PC-9 (cell line): ENCODE measurements at regions not wholly inside any gene's neighbourhood (a gene's known extent, or its start where the extent isn't known, plus 50 kb on each side); places are given as distances from the start of the nearest gene placed in this dataset.

ENCODE experiments used
- BruUV-seq: library from RNA; stranded (reverse); fragments of 400-500 nt; replicated peaks from 2 replicates; lab custom pipeline; 2021; lab: Mats Ljungman, UMichigan
- CTCF ChIA-PET: fragments of 300-600 bp; sonication (Branson Sonifier 250); formaldehyde crosslinking; loops from one replicate; lab custom pipeline; 2022; ENCODE audit warnings: antibody characterized with exemption; lab: Charles Lee
- POLR2A ChIA-PET: fragments of 300-600 bp; sonication (Branson Sonifier 250); formaldehyde crosslinking; loops from one replicate; lab custom pipeline; 2022; ENCODE audit warnings: antibody characterized with exemption; ENCODE audit not compliant: unreplicated experiment; lab: Charles Lee
- DNase-seq, 2 experiments: peaks; one replicate each; pipeline versions ENCODE4 v3.0.0 to v3.0.0-alpha.2; 2015 to 2022; ENCODE audit warnings: mixed read lengths in 1 of 2
- H2AFZ ChIP-seq: fragments of 200-600 bp; sonication (generic); 2 replicates; pipeline ENCODE4 v1.8.1; 2017; ENCODE audit warnings: antibody characterized with exemption
- H3F3A ChIP-seq: fragments of 200-600 bp; sonication (generic); 2 replicates; pipeline ENCODE4 v1.8.1; 2017; ENCODE audit warnings: antibody characterized with exemption, mild to moderate bottlenecking, low read depth; ENCODE audit not compliant: insufficient read depth
- H3K27ac ChIP-seq: fragments of 200-600 bp; sonication (generic); 2 replicates; pipeline ENCODE4 v1.6.1; 2016; ENCODE audit warnings: mixed run types
- H3K27me3 ChIP-seq: fragments of 200-600 bp; sonication (generic); 2 replicates; pipeline ENCODE4 v1.6.1; 2016; ENCODE audit warnings: low read depth, mixed run types; ENCODE audit not compliant: insufficient read depth
- H3K36me3 ChIP-seq: fragments of 200-600 bp; sonication (generic); 2 replicates; pipeline ENCODE4 v1.6.1; 2016; ENCODE audit warnings: low read depth, mixed run types
- H3K4me1 ChIP-seq: fragments of 200-600 bp; sonication (generic); replicated peaks from 2 replicates; pipeline ENCODE4 v1.6.1; 2016; ENCODE audit warnings: mixed run types; ENCODE audit not compliant: insufficient read depth
- H3K4me2 ChIP-seq: fragments of 200-600 bp; sonication (generic); 2 replicates; pipeline ENCODE4 v1.6.1; 2017; ENCODE audit warnings: mixed run types
- H3K4me3 ChIP-seq: fragments of 200-600 bp; sonication (generic); 2 replicates; pipeline ENCODE4 v1.6.1; 2016; ENCODE audit warnings: mixed run types
- H3K79me2 ChIP-seq: fragments of 200-600 bp; sonication (generic); 2 replicates; pipeline ENCODE4 v1.6.1; 2017; ENCODE audit warnings: low read depth, mixed run types
- H3K9me2 ChIP-seq: fragments of 200-600 bp; sonication (generic); 2 replicates; pipeline ENCODE4 v1.8.1; 2017; ENCODE audit warnings: mild to moderate bottlenecking; ENCODE audit not compliant: insufficient read depth
- H3K9me3 ChIP-seq: fragments of 200-600 bp; sonication (generic); 2 replicates; pipeline ENCODE4 v1.8.1; 2016; ENCODE audit warnings: low read depth; ENCODE audit not compliant: insufficient read depth
- H4K20me1 ChIP-seq: fragments of 200-600 bp; sonication (generic); 2 replicates; pipeline ENCODE4 v1.8.1; 2017; ENCODE audit not compliant: insufficient read depth
- EZH2 ChIP-seq: fragments of 200-600 bp; sonication (generic); IDR thresholded peaks from 2 replicates; pipeline ENCODE4 v1.8.0; 2017; ENCODE audit warnings: antibody characterized with exemption, low read depth
- intact Hi-C: fragments of 100-400 bp; cut with micrococcal nuclease; formaldehyde crosslinking; loops from one replicate; pipeline ENCODE4 v1.10.0; 2022; ENCODE audit not compliant: unreplicated experiment
- TF ChIP-seq, protein P1 (sequence below): fragments of 200-600 bp; sonication (generic); conservative IDR thresholded peaks from 2 replicates; pipeline ENCODE4 v1.6.1; 2017; ENCODE audit warnings: mixed run types, antibody characterized with exemption, mild to moderate bottlenecking, moderate library complexity

DNA sequence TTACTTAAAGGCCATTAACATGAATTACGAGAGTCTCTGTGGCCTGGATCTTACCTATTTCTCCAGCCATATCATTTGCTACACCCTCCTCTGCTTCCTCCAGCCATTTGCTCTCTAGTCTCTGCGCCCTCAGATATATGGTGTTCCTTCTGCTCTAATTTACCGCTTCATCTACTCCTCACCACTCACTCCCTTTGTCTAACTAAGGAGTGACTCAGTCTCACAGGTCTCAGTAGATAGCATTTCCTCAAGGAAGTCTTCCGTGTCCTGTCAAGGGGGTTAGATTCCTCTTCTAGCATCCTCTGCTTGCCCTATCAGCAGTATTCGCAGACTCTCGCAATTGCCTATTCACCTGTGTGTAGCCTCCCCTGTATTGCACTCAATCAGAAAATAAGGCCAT, 892.1 kb upstream of the INTU start:
- CTCF ChIA-PET = no interaction called here
- no peak overlapping the region for H2AFZ ChIP-seq
- no TSS peak for BruUV-seq

GRCh38 chr4:126742048-126742447, 890.7 kb upstream of the INTU start:
- no TSS peak for BruUV-seq
- ChIA-PET CTCF (no interaction called here), POLR2A (no interaction called here)
- H3K36me3 ChIP-seq = no peaks in the 10 kb centered on the region
- H2AFZ ChIP-seq = 0 out of 2 replicates have a peak overlapping the region, but pooled peaks have one; percentile 20
- intact Hi-C loops = no loop called here
- H3K4me3 ChIP-seq = no peak overlapping the region
- no peaks in the 10 kb centered on the region for H3F3A ChIP-seq
- TF ChIP-seq, protein P1, sequence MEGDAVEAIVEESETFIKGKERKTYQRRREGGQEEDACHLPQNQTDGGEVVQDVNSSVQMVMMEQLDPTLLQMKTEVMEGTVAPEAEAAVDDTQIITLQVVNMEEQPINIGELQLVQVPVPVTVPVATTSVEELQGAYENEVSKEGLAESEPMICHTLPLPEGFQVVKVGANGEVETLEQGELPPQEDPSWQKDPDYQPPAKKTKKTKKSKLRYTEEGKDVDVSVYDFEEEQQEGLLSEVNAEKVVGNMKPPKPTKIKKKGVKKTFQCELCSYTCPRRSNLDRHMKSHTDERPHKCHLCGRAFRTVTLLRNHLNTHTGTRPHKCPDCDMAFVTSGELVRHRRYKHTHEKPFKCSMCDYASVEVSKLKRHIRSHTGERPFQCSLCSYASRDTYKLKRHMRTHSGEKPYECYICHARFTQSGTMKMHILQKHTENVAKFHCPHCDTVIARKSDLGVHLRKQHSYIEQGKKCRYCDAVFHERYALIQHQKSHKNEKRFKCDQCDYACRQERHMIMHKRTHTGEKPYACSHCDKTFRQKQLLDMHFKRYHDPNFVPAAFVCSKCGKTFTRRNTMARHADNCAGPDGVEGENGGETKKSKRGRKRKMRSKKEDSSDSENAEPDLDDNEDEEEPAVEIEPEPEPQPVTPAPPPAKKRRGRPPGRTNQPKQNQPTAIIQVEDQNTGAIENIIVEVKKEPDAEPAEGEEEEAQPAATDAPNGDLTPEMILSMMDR = no peak
- no peak for TF ChIP-seq EZH2
- H3K79me2 ChIP-seq = no peaks in the 10 kb centered on the region
- no peaks in the 10 kb centered on the region for H3K9me2 ChIP-seq
- no peaks in the 10 kb centered on the region for H4K20me1 ChIP-seq
- DNase-seq = no peak
- no peaks in the 10 kb centered on the region for H3K4me1 ChIP-seq
- H3K27me3 ChIP-seq = no peaks in the 10 kb centered on the region
- H3K9me3 ChIP-seq = peaks cover 5% of the 10 kb centered on the region; the same call in 1 of the 2 replicates
- no peak overlapping the region for H3K4me2 ChIP-seq
- H3K27ac ChIP-seq = no peak overlapping the region

More for the DNA sequence above, 892.1 kb upstream of the INTU start:
- H3K36me3 ChIP-seq = no peaks in the 10 kb centered on the region
- POLR2A ChIA-PET = no interaction called here
- H3K9me3 ChIP-seq = no peaks in the 10 kb centered on the region
- H3F3A ChIP-seq = no peaks in the 10 kb centered on the region
- H3K27me3 ChIP-seq = no peaks in the 10 kb centered on the region
- no peak for DNase-seq
- intact Hi-C loops = no loop called here
- H3K79me2 ChIP-seq = no peaks in the 10 kb centered on the region
- no peak overlapping the region for H3K4me2 ChIP-seq
- TF ChIP-seq, protein P1 = no peak
- TF ChIP-seq EZH2 = no peak
- no peaks in the 10 kb centered on the region for H3K4me1 ChIP-seq
- no peak overlapping the region for H3K4me3 ChIP-seq
- H3K9me2 ChIP-seq = no peaks in the 10 kb centered on the region
- no peak overlapping the region for H3K27ac ChIP-seq
- no peaks in the 10 kb centered on the region for H4K20me1 ChIP-seq

DNA sequence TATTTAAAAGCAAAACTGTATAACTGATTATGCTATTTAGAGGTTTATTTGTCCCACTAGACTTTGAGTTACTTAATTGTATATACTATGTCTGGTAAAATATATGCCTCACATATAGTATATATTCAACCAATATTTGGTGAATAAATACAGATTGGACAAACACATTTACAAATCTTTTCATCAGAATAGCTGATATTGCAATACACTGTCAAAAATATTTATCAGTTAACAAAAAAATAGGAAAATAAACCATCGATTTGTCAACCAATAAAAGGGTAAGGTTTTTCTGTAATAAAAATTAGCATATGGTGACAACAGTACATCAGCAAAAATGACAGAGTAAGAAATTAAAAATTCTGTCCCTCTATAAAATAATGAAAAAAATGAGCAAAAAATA, 889.9 kb upstream of the INTU start:
- H3F3A ChIP-seq = no peaks in the 10 kb centered on the region
- no peak overlapping the region for H3K27ac ChIP-seq
- intact Hi-C loops = no loop called here
- H3K9me2 ChIP-seq = no peaks in the 10 kb centered on the region
- peaks cover 5% of the 10 kb centered on the region; the same call in 1 of the 2 replicates for H3K9me3 ChIP-seq
- no peak for TF ChIP-seq EZH2
- TF ChIP-seq, protein P1 = no peak
- no peak overlapping the region for H3K4me3 ChIP-seq
- no peak for DNase-seq
- no peaks in the 10 kb centered on the region for H3K79me2 ChIP-seq
- H3K36me3 ChIP-seq = no peaks in the 10 kb centered on the region
- ChIA-PET POLR2A (no interaction called here), CTCF (no interaction called here)
- H2AFZ ChIP-seq = no peak overlapping the region
- H3K4me1 ChIP-seq = no peaks in the 10 kb centered on the region
- BruUV-seq = no TSS peak
- no peaks in the 10 kb centered on the region for H3K27me3 ChIP-seq
- no peaks in the 10 kb centered on the region for H4K20me1 ChIP-seq
- no peak overlapping the region for H3K4me2 ChIP-seq
